Left cardiac atrium (tissue), 4 donors: ENCODE measurements at regions not wholly inside any gene's neighbourhood (a gene's known extent, or its start where the extent isn't known, plus 50 kb on each side); places are given as distances from the start of the nearest gene placed in this dataset.
A peak's percentile ranks its signal among the peaks of the same experiment; 100 is the strongest.

Experiments
- ATAC-seq, 2 donors: fragments of 200-7000 bp; cut with Tn5 transposase; one replicate each; pipeline ENCODE4 v1.9.1; 2020; ENCODE audit warnings: mild to moderate bottlenecking in 2 of 2, moderate library complexity in 2 of 2
- DNase-seq: peaks from one replicate; pipeline ENCODE4 v3.0.0-alpha.2; 2020
- intact Hi-C, 2 donors: fragments of 100-400 bp; cut with DNase I; formaldehyde crosslinking; loops; one replicate each; pipeline versions ENCODE4 v1.14.1 to v1.15.1; 2022 to 2023
- donor health status: DM: no; HTN: yes; CAD: no.
- donor health status: DM: no; HTN: yes; CAD: no; lungs with severe emphysema.
- donor health status: DM: yes; HTN: yes; CAD: no.
- donor health status: Dilated cardiomyopathy.

DNA sequence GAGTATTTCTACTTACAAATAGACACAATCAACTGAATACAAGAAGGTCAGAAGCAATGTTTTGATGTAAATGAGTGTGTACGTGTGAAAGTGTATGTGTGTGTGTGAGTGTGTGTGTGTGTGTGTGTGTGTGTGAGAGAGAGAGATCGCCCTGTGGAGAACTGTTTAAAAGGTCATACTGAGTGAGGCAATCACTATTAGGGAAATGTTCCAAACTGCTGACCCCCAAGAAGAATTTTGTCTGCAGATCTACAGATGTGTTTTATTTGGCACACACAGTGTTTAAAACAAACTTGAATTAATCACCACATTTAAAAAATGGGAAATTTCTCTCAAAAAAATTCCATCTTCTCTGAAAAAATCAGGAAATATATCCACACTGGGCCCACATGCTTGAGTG, 1069.1 kb downstream of the SLC6A15 start:
- no peak for ATAC-seq
- intact Hi-C loops = no loop called here
- no peak for DNase-seq

DNA sequence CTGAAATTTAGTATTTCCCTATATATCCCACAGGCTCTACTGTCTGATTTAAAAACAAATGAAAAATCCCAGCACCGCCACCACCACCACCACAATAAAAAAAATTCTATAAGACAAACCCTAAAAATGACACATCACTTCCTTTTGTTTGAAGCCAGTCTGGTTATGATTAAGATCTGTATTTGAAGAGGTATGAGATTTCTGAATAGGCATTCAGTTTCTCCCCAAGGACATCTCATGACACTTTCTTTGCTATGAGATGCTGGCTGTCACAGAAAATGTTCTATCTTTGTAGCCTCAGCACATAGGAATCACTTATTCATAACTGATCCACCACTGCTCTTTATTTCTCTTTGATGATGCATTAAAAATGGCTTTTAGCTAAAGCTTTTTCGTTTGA, 1071.0 kb downstream of the SLC6A15 start:
- DNase-seq (no peak), ATAC-seq (no peak)
- intact Hi-C loops = no loop called here

DNA sequence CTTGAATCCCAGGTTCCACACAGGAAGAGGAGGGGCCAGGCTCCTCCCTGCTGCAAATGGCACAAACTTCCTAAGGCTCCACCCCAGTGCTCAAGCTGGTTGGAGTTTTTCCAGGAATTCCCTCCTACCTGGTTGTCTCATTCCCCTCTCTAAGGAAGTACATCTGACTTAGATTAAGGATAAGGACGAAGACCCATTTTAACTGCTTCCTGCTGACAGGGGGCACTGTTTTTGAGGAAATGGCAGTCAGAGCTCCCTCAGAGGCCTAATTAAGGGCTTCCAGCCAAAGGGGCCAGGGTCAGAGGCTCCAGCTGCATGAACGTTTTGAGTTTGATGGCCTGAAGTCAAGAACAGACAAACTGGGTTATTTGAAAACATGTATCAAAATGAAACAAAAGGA, 1084.7 kb downstream of the SLC6A15 start:
- intact Hi-C loops = no loop called here
- ATAC-seq = no peak
- no peak for DNase-seq

DNA sequence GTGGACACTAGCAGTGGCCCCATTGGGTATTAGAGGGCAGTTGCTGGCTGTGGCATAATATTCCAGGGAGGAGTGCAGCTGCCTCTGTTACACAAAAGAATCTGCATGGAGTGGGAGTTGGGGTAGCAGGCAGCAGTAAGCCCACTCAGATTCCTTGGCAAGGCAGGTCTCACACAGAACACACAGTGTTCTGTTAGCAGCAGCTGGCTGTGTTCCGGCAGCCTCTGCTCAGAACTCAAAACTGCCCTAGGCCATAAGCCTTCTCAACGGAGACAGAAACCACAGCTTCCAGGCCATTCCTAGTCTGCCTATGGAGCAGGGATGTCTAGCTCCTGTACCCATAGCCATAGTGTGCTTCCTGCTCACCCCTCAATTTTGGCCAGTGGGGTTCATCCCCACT, 1085.4 kb downstream of the SLC6A15 start:
- intact Hi-C loops = no loop called here
- DNase-seq (no peak), ATAC-seq (no peak)

DNA sequence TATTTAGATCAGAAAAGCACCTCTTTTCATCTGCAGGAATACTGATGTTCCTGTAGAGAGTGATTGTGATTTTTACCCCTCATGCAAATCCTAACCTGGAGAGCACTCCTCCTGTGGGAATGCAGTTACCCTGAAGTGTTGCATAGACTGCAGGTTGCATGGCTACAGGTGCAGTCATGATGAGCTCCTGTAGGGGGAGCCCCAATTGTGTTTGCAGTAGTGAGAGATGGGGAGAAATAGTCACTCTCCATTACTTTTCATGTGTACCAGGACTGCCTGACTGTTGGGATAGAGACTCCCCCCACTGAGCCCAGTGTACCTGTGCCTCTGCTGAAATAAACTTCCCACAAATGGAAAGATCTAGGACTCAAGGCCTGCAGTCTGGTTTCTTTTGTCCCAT, 1086.5 kb downstream of the SLC6A15 start:
- no peak for DNase-seq
- intact Hi-C loops = no loop called here
- ATAC-seq = peak in 1 of 2 donors; percentile 38

DNA sequence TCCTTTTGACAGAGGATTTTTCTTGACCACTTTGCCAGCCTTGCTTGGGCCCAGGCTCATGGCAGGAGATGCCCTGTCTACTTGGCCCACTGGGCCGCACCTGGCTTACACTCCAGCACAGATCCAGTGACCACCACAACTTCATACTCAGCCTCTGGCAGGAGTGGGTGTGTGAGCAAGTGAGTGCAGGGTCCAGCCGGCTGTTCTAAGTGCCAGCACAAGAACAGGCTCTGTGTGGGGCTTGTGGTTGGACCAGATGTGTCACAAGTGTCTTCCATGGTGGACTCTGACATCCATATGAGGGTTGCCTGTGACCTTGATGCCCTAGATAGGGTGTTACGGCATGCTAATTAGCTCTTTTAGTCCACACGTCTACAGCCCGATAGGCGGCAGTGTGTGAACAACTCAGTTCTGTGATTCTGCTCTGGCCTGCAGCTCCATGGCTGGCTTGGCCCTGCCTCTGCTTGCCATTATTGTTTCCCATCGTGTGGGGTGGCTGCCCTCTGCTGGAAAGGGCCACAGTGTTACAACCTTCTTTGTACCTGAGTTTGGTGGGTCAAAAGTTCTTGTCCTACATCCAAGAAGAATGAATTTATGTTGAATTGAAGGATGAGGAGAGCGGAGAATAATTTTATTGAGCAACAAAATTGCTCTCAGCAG, 1089.1 kb downstream of the SLC6A15 start:
- ATAC-seq = peak in 1 of 2 donors; percentile 19
- intact Hi-C loops = no loop called here

DNA sequence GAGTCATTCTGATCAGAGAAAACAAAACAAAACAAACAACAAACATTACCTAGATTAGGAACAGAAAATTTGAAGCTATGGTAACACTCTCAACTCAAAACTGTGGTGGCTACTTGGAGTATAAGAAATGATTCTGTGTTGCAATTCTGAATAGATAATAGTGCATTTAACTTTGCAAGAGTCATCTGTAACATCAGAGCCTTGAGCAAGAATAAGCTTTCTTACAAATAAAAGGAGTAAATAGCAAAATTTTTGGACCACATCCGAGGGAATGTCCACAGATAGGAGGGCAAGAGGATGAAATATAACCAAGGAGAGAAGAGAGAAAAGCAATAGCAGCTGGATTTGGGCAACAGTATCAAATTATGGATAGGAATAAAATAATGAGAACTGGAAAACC, 1090.6 kb downstream of the SLC6A15 start:
- DNase-seq (no peak), ATAC-seq (no peak)
- intact Hi-C loops = no loop called here

More for the DNA sequence above, 1089.1 kb downstream of the SLC6A15 start:
- no peak for DNase-seq

DNA sequence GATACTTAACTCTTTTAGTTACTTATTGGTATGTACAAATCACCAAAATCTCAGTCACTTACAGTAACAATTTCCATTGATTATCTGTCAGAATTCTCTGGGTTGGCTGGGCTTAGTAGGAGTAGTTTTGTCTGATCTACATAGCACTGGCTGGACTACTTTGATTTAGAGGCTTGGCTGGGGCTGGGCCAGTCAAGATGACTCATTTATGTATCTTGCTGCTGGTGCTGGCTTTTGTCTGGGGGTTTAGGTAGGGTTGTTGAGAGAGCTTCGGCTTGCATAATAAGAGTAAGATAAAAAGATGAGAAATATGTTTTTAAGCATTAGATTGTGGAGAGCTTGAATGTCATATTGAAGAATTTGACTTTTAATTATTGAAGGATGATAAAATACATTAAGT, 1093.7 kb downstream of the SLC6A15 start:
- intact Hi-C loops = no loop called here
- peak in 1 of 2 donors; percentile 91 for ATAC-seq
- peak; percentile 26 for DNase-seq

DNA sequence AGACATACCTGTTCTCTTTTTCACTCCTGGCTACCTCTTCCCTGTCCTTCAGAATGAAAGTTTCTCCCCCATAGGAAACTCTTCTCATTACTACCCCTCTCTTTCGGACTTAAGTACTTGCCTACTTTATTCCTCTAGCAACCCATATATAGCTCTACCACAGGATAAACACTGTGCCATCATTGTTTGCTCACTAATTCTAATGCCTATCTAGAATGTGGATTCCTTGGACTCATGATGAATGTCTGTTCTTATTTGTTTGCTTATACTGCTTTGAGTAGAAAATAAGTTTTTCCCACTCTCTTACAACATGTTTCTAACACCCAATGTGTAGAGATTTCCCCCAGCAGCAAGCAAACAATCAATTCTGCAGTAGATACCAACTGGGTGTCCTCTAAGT, 1094.9 kb downstream of the SLC6A15 start:
- intact Hi-C loops = no loop called here
- ATAC-seq = no peak

DNA sequence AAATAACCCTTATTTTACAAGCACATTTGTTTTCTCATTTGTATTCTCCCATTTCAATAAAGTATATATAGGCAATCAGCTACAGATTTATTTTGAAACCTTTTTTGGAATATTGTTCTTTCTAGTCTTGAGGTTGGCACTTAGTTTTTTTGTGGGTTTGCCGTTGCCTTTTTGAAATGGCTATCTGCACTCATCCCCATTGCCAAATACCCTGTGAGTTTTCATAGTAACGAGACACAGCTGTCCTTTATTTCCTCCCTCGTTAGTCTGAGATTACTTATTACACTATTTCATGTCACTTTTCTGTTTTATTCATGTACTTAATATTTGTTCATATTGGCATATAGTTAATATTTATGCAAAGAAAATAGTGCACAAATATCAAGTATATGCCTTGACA, 1104.0 kb downstream of the SLC6A15 start:
- no peak for DNase-seq
- intact Hi-C loops = no loop called here
- no peak for ATAC-seq

More for the DNA sequence above, 1094.9 kb downstream of the SLC6A15 start:
- no peak for DNase-seq

DNA sequence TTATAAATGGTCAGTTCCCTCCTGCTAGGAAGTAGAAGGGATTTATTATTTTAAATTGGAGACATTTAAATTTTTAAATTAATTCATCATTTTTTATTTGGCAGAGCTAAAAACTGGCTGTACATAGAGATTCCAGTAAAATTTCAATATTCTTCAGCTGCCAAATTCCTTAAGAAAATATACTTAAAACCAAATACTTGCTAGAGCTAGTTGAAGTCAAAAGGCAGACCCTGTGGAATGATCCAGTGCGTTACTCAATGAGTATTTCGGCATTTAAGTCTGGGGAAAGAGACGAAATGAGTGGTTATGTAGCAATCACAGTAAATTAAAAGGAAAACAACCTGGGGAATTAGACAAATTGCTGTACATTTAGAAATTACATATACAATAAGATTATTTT, 1104.7 kb downstream of the SLC6A15 start:
- intact Hi-C loops = no loop called here
- peak in 1 of 2 donors; percentile 38 for ATAC-seq

DNA sequence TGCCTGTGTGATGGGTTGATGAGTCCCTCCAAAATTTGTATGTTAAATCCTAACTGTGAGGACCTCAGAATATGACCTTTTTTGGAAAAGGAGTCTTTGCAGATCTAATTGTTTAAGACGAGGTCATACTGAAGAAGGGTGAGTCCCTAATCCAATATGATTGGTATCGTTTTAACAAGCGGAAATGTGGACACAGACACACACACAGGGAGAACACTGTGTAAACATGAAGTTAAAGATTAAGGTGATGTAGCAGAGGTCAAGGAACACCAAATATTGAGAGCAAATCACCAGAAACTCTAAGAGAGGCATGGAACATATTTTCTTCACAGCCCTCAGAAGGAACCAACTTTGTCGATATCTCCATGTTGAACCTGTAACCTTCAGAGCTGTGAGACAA, 1106.7 kb downstream of the SLC6A15 start:
- no peak for DNase-seq

More for the DNA sequence above, 1104.7 kb downstream of the SLC6A15 start:
- no peak for DNase-seq

DNA sequence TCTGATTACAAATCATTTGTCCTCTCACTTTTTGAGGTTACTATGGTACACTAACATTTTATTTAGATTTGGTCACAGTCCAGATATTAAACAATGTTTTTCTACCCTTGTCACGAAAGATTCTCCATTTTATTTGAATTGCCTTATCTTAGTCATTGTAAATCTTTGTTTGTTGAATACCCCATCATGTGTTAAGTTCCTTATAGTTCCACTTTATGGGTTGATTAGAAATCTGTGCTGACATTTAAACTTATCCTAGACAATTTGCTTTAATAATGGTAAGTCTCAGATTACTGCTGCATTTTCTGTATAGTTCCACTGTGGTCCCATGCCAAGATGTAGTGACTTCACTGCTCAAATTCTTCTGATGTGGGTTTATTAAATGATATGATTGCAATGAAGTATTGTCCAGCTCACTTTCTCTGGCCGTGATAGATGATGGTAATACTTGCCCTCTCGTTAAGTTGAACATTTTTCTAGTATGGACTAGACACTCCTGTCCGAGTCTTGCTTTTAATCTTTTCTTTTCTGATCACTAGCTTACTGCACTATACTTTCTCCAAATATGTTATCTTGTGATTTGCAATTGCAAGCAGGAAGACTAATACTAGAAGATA, 1107.3 kb downstream of the SLC6A15 start:
- ATAC-seq (no peak), DNase-seq (no peak)
- intact Hi-C loops = no loop called here

More for the DNA sequence above, 1106.7 kb downstream of the SLC6A15 start:
- ATAC-seq = no peak
- intact Hi-C loops = no loop called here

DNA sequence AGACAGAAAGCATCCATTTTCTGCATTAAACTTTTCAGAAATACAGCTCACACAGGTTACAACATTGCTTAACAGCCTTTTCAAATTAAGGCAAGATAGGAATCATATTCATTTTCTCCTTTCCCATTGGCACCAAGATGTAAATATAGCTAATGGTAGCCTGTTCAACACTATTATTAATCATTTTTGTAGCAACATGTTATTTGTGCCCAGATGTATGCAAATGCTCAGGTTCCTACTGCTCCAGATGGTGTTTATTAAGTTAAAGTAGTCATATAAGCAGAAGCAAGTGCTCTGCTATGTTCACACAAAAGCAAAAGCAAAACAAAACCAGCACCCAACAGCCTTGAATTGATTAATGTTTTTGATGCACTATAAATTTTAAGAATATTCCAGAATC, 1110.6 kb downstream of the SLC6A15 start:
- DNase-seq (no peak), ATAC-seq (no peak)
- intact Hi-C loops = no loop called here

DNA sequence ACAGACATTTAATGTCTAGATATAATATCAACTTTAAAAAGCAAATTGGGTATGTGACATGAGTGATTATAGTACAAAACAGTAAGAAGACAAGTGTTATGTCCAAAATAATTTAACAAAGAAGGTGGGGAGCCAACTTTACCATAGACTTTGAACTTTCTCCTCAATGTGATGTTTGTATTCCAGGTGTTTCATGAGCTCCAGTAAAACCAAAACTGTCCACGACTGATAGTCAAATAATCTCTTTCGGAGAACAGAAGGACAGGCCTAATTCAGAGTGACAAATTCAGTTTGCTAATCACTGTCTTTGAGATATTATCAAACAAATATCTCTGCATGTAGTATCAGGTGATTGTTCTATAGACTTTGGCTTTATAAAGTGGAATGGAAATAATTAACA, 1112.6 kb downstream of the SLC6A15 start:
- ATAC-seq (no peak), DNase-seq (no peak)
- intact Hi-C loops = no loop called here

DNA sequence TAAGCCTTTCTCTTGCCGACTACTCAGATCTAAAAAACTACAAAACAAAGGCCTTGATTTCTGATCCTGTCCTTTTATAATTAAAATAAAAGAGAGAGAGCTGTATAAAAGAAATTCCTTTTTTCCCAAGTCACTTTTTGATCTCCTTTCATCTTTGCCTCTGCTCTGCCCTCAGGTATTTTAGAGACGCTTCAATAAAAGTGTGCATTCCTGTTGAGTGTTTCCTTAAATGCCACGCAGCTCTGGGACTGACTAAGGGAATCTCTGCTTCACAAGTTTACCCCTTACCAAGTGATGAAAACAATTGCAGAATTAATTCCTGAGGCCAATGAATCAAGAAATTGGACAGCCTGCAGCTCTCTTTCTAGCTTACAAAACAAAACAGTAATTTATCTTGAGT, 1109.8 kb downstream of the TMTC2 start:
- ATAC-seq = no peak
- DNase-seq = no peak
- intact Hi-C loops = no loop called here

DNA sequence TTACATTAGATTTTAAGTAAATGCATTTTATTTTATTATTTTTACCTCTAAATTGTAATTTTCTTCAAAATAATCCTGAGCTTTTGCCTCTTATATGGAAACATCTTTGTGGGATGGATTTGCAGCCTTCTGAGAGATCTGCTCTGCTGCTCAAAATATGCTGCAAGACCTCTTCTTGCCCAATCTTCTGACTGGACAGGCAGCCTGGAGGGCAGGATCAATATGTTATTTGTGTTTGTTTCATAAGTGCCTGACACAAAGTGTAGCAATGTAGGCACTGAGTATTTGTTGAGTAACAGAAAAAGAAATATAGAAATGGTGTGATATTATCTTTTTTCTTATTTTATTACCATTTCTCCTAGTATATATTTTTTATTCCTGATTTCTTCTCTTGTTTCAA, 1106.9 kb downstream of the TMTC2 start:
- intact Hi-C loops = no loop called here
- ATAC-seq (no peak), DNase-seq (no peak)

DNA sequence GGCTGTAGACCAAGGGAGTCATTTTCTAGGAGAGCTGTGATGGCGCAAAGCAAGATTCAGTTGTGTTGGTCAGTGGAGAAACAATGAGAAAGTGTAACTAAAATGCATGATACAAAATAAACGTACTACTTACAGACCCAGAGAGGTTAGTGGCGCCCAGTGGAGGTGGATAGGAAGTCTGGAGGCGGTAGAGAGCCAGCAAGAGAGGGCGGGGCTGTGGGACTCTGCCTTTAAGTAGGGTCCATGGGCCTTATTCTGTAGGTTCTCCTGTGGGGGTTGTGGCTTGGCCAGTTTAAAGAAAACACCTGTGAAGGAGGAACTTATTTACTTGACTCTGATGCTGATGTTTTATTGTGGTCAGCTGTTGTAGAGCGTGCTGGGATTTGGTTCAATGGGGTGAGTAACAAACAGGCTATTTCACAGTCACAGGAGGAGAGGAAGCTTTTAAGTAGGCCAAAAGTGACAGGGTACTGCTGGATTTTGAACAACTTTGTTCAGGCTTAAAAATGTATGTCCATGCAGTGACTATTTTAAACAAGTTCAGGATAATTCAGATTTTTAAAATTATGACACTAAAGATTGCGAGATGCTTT, 1097.7 kb downstream of the TMTC2 start:
- DNase-seq (no peak), ATAC-seq (no peak)
- intact Hi-C loops = no loop called here

DNA sequence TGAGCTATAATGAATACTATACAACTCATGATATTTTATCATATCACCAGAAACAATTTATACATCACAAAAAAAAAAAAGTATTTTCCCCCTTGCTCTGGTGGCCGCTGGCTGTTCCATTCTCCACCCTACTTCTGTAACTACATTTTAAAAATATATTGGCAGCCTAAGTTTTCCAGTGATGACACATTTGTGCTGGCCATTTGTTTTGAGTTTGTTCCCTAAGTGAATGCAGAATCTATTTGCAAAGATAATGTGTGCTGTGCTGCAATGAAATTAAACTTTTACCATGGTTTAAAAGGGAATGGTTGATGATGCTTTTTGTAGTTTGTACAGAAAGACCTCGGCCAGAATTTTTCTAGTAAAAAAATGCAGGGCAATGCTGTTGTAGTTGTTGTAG, 1092.8 kb downstream of the TMTC2 start:
- intact Hi-C loops = no loop called here
- ATAC-seq (no peak), DNase-seq (no peak)

DNA sequence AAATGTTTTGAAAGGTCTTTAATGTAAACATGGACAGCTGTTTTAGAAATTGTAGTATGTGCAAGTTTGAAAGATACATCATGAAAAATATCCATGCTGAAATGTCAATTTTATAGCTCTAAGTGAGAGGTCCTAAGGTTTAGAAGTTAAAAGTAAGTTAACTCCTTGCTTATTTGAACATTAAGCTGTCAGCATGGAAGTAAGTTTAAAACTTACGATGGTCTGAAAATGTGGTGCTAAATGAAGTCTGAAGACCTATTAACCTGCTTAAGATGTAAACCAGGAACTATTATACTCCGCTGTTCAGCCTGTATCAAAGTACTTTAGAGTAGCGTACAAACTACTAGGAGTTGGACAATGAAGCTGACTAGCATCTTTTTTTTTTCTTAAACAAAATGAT, 1082.4 kb downstream of the TMTC2 start:
- intact Hi-C loops = no loop called here
- ATAC-seq (no peak), DNase-seq (no peak)

DNA sequence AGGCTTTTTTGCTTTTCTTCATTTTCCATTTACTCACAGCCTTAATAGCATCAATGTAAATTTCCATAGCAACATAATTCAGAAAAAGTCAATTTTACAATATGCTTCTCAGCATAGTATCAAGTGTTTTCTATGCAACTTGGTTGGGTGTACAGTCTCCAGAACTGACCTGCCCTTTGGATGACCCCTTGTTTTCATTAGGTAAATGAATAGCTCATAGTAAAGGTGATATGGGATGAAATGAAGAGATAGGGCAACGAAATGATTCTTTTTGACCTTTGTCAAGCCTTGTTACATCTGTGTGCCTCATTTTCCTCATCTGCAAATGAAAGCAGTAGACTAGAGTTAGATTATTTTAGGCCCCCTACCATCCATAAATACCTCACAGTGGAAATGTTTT, 1081.0 kb downstream of the TMTC2 start:
- intact Hi-C loops = no loop called here
- no peak for ATAC-seq

More for the DNA sequence above, 1081.0 kb downstream of the TMTC2 start:
- DNase-seq = no peak
